Upper lobe of left lung (tissue), 6 donors: ENCODE measurements at regions not wholly inside any gene's neighbourhood (a gene's known extent, or its start where the extent isn't known, plus 50 kb on each side); places are given as distances from the start of the nearest gene placed in this dataset.
"Not testable (repeated sequence)": the region's sequence is repeated elsewhere in the genome, so short reads cannot be mapped to it uniquely, and the experiment has no call there.

Experiments used
- ATAC-seq, 2 donors: fragments of 200-7000 bp; cut with Tn5 transposase; one replicate each; pipeline ENCODE4 v1.9.1; 2022; ENCODE audit warnings: mild to moderate bottlenecking in 2 of 2, moderate library complexity in 2 of 2; ENCODE audit not compliant: low FRiP score in 2 of 2
- DNase-seq, 2 donors: peaks; one replicate each; pipeline ENCODE4 v3.0.0-alpha.2; 2019 to 2020
- H3K27ac ChIP-seq, 4 donors: fragments of 200-600 bp; sonication (generic); one replicate each; pipeline ENCODE4 v1.5.1; 2016 to 2019
- H3K27me3 ChIP-seq, 4 donors: fragments of 200-600 bp; sonication (generic); one replicate each; pipeline ENCODE4 v1.5.1; 2017 to 2019
- H3K36me3 ChIP-seq, 4 donors: fragments of 200-600 bp; sonication (generic); one replicate each; pipeline ENCODE4 v1.5.1; 2016 to 2019
- H3K4me1 ChIP-seq, 4 donors: fragments of 200-600 bp; sonication (generic); one replicate each; pipeline ENCODE4 v1.5.1; 2018 to 2019
- H3K4me3 ChIP-seq, 4 donors: fragments of 200-600 bp; sonication (generic); one replicate each; pipeline ENCODE4 v1.5.1; 2017 to 2019; ENCODE audit warnings: mild to moderate bottlenecking in 2 of 4, moderate library complexity in 1 of 4
- H3K9me3 ChIP-seq, 4 donors: fragments of 200-600 bp; sonication (generic); one replicate each; pipeline ENCODE4 v1.5.1; 2018 to 2019
- CTCF ChIP-seq, 6 experiments: fragments of 450-650 bp in 4 of 6; fragments of 200-600 bp in 2 of 6; sonication (generic) in 2 of 6; IDR thresholded peaks; one replicate each; pipeline ENCODE4 v1.5.1; 2016 to 2019; ENCODE audit warnings: antibody characterized with exemption in 6 of 6
- EP300 ChIP-seq, 4 donors: sonication (generic); formaldehyde crosslinking; IDR thresholded peaks; one replicate each; pipeline ENCODE4 v1.5.1; 2017; ENCODE audit warnings: antibody characterized with exemption in 4 of 4, control low read depth in 2 of 4
- POLR2A ChIP-seq, 4 donors: fragments of 450-650 bp; IDR thresholded peaks; one replicate each; pipeline ENCODE4 v1.5.1; 2016 to 2017; ENCODE audit warnings: antibody characterized with exemption in 4 of 4, mild to moderate bottlenecking in 2 of 4
- POLR2AphosphoS5 ChIP-seq, 2 donors: sonication (generic); formaldehyde crosslinking; IDR thresholded peaks; one replicate each; pipeline ENCODE4 v1.5.1; 2017; ENCODE audit warnings: antibody characterized with exemption in 2 of 2
- WGBS, 2 donors: methylation state at CpG; one replicate each; pipeline ENCODE4 v1.1.5; 2017 to 2018; 5-methylcytosine and 5-hydroxymethylcytosine counted together
- donor health status: DM: no; HTN: no; CAD: no; lungs with moderate emphysema.
- donor health status: DM: no; HTN: yes; CAD: no; lungs with severe emphysema.

GRCh38 chr22:22754961-22755777, 110.8 kb downstream of the GGTLC2 start:
- H3K27me3 ChIP-seq = no peaks in the 10 kb centered on the region
- no peaks in the 10 kb centered on the region for H3K36me3 ChIP-seq
- ATAC-seq (no peak), DNase-seq (peak in 1 of 2 donors; percentile 46)
- 80% methylated on average over 6 to 8 of the region's 8 CpGs for WGBS, 2 donors
- no peaks in the 10 kb centered on the region for H3K9me3 ChIP-seq
- no peak for TF ChIP-seq POLR2AphosphoS5 (IDR thresholded peaks at IDR 0.05)
- TF ChIP-seq CTCF (IDR thresholded peaks at IDR 0.05) = no peak
- no peak for TF ChIP-seq POLR2A (IDR thresholded peaks at IDR 0.05)
- no peak for TF ChIP-seq EP300 (IDR thresholded peaks at IDR 0.05)
- peaks cover 0 to 11% (median 7%) of the 10 kb centered on the region in 4 donors for H3K4me1 ChIP-seq
- no peak overlapping the region for H3K4me3 ChIP-seq
- H3K27ac ChIP-seq = no peak overlapping the region

DNA sequence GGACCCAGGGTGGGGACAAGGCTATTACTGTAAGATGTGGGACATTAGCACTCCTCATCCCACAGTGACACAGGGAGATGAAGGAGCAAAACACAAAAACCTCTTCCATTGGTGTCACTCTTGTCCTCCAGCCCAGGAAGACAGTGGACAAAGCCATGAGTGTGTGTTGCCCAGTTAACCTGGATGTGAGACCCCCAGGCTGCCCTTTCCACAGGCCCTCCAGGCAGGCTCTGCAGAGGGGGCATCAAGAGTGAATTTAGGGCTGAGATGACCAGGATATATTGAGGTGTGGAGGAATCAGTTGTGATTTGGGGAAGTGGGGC, 111.3 kb downstream of the GGTLC2 start:
- no peak for ATAC-seq
- no peak for DNase-seq
- Histone ChIP-seq H3K27ac (no peak overlapping the region), H3K4me1 (peaks cover 0 to 11% (median 7%) of the 10 kb centered on the region in 4 donors), H3K4me3 (no peak overlapping the region), H3K36me3 (no peaks in the 10 kb centered on the region), H3K27me3 (no peaks in the 10 kb centered on the region), H3K9me3 (no peaks in the 10 kb centered on the region)
- no peak for TF ChIP-seq CTCF (IDR thresholded peaks at IDR 0.05)
- no peak for TF ChIP-seq POLR2A (IDR thresholded peaks at IDR 0.05)
- no peak for TF ChIP-seq POLR2AphosphoS5 (IDR thresholded peaks at IDR 0.05)
- TF ChIP-seq EP300 (IDR thresholded peaks at IDR 0.05) = no peak

DNA sequence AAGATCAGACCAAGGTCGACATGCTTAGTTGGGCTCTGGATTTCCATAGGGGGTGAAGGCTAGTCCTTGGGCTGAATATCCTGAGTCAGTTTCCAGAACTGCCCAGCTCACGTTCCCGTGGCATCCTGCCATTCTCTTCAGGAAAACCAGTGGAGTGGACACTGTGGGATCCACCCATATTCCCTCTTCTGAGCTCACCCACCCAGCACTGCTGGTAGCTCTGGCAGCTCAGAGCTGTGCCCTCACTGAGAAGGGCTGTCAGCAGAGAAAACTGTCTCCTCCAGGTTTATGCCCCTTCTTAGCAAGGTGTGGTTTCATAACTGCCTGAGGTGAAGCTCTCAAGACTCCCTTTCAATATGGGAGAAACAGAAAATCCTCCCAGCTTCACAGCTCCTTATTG, 111.7 kb downstream of the GGTLC2 start:
- no peak for DNase-seq

GRCh38 chr22:22756551-22757201, 112.3 kb downstream of the GGTLC2 start:
- H3K4me3 ChIP-seq, H3K36me3 ChIP-seq, ATAC-seq, DNase-seq, H3K27me3 ChIP-seq, H3K9me3 ChIP-seq, H3K27ac ChIP-seq: not testable (repeated sequence)
- WGBS, 2 donors = 80 to 84% methylated on average over 2 to 3 of the region's 3 CpGs
- H3K4me1 ChIP-seq = peaks cover 0 to 11% (median 7%) of the 10 kb centered on the region in 4 donors

More for the DNA sequence above, 111.7 kb downstream of the GGTLC2 start:
- no peak overlapping the region for H3K27ac ChIP-seq
- no peaks in the 10 kb centered on the region for H3K9me3 ChIP-seq
- no peaks in the 10 kb centered on the region for H3K27me3 ChIP-seq
- peaks cover 0 to 11% (median 7%) of the 10 kb centered on the region in 4 donors for H3K4me1 ChIP-seq
- 51 to 94% methylated on average over 3 of the region's 3 CpGs for WGBS, 2 donors
- no peak overlapping the region for H3K4me3 ChIP-seq
- no peak for ATAC-seq
- TF ChIP-seq CTCF (IDR thresholded peaks at IDR 0.05) (no peak), POLR2A (IDR thresholded peaks at IDR 0.05) (no peak), EP300 (IDR thresholded peaks at IDR 0.05) (no peak), POLR2AphosphoS5 (IDR thresholded peaks at IDR 0.05) (no peak)
- H3K36me3 ChIP-seq = no peaks in the 10 kb centered on the region

- not testable (repeated sequence) for DNase-seq, H3K9me3 ChIP-seq
- 20 to 45% methylated on average over 1 to 6 of the region's 6 CpGs for WGBS, 2 donors
These were observed 113.8 kb downstream of the GGTLC2 start for GRCh38 chr22:22758101-22758807.

More at GRCh38 chr22:22758101-22758807, 113.8 kb downstream of the GGTLC2 start:
- H3K4me1 ChIP-seq, H3K4me3 ChIP-seq, H3K27me3 ChIP-seq, H3K27ac ChIP-seq, ATAC-seq, H3K36me3 ChIP-seq: not testable (repeated sequence)
